NT2/D1 (cell line): ENCODE measurements at regions not wholly inside any gene's neighbourhood (a gene's known extent, or its start where the extent isn't known, plus 50 kb on each side); places are given as distances from the start of the nearest gene placed in this dataset.

Experiments
- YY1 ChIP-seq: IDR thresholded peaks from 2 replicates; pipeline ENCODE4 v1.6.1; 2011; ENCODE audit not compliant: insufficient read length, insufficient read depth
- ZNF274 ChIP-seq: IDR thresholded peaks from 2 replicates; pipeline ENCODE4 v1.6.1; 2011; ENCODE audit warnings: mild to moderate bottlenecking, low read depth, low read length

DNA sequence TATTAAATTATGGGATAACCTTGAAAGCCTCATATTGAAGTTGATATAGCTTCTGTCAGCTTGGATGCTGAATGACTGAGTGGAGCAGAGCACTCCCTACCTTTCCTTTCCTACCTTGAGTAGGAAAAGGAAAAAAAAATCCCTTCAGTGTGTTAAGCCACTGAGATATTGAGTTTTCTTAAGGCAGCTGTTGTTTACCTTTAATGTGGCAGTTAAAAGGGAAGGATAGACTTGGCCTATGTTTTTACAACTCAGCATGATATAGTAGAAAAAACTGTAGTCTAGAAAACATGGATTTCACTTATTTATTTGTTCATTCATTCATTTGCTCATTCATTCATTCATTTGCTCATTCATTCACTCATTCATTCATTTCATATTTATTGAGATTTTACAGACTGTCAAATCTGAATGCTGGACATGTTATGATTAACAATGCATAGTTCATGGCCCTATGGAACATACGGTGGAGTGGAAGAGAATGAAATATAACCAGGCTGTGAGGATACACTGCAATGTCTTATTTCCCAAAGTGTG is 131.5 kb upstream of the MAN1A1 start:
- TF ChIP-seq YY1 (no peak), ZNF274 (no peak)
